Peyer's patch (tissue), 4 donors: ENCODE measurements at regions not wholly inside any gene's neighbourhood (a gene's known extent, or its start where the extent isn't known, plus 50 kb on each side); places are given as distances from the start of the nearest gene placed in this dataset.

Experiments used
- POLR2A ChIP-seq, 2 donors: fragments of 450-650 bp; IDR thresholded peaks; one replicate each; pipeline ENCODE4 v1.5.1; 2017; ENCODE audit warnings: antibody characterized with exemption in 2 of 2, mild to moderate bottlenecking in 2 of 2, moderate library complexity in 2 of 2
- TF ChIP-seq, protein P1 (sequence below), 6 experiments: fragments of 450-650 bp in 4 of 6; fragments of 200-600 bp in 2 of 6; sonication (generic) in 1 of 6; IDR thresholded peaks; one replicate each; pipeline ENCODE4 v1.5.1; 2017 to 2019; ENCODE audit warnings: antibody characterized with exemption in 6 of 6, mild to moderate bottlenecking in 3 of 6, moderate library complexity in 1 of 6

DNA sequence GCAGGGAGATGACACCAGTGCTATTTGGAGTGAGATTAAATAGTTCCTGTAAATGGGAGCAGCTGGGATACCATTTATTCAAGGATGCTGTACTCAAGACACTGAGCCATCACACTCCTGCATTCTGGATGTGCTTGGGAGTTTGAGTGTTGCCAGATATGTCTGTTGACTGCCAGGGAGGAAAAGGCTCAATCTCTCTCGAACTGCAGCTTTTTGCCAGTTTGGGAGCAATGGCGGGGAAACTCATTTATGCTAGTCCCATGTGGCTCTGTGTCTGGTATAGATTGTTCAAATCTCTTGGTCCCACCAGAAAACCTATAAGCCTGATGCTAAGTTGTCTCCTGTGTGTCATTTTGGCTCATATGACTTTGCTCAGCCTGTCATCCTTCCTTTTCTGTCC lies 363.6 kb downstream of the WDR72 start:
- TF ChIP-seq, protein P1, sequence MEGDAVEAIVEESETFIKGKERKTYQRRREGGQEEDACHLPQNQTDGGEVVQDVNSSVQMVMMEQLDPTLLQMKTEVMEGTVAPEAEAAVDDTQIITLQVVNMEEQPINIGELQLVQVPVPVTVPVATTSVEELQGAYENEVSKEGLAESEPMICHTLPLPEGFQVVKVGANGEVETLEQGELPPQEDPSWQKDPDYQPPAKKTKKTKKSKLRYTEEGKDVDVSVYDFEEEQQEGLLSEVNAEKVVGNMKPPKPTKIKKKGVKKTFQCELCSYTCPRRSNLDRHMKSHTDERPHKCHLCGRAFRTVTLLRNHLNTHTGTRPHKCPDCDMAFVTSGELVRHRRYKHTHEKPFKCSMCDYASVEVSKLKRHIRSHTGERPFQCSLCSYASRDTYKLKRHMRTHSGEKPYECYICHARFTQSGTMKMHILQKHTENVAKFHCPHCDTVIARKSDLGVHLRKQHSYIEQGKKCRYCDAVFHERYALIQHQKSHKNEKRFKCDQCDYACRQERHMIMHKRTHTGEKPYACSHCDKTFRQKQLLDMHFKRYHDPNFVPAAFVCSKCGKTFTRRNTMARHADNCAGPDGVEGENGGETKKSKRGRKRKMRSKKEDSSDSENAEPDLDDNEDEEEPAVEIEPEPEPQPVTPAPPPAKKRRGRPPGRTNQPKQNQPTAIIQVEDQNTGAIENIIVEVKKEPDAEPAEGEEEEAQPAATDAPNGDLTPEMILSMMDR (IDR thresholded peaks at IDR 0.05): no peak
- TF ChIP-seq POLR2A (IDR thresholded peaks at IDR 0.05): no peak
